ENCODE measurements at regions not wholly inside any gene's neighbourhood (a gene's known extent, or its start where the extent isn't known, plus 50 kb on each side); places are given as distances from the start of the nearest gene placed in this dataset.

GRCh38 chr15:29490747-29491471, 221.3 kb upstream of the NSMCE3 start:
- Mint-ChIP-seq H3K4me1 (ENCODE audit: low read depth in 2 of 2) (no peaks in the 10 kb centered on the region), H3K27me3 (no peaks in the 10 kb centered on the region), H3K27ac (no peak overlapping the region), H3K9me3 (no peaks in the 10 kb centered on the region), H3K4me3 (no peak overlapping the region), H3K36me3 (ENCODE audit: insufficient read depth) (no peaks in the 10 kb centered on the region)
- ATAC-seq (replicated peaks) (no peak), DNase-seq (no peak)

GRCh38 chr15:29480949-29481348, 211.3 kb upstream of the NSMCE3 start:
- Mint-ChIP-seq H3K27ac (no peak overlapping the region), H3K4me1 (ENCODE audit: low read depth in 2 of 2) (no peaks in the 10 kb centered on the region), H3K9me3 (no peaks in the 10 kb centered on the region), H3K4me3 (no peak overlapping the region), H3K36me3 (ENCODE audit: insufficient read depth) (no peaks in the 10 kb centered on the region), H3K27me3 (peaks cover 4 to 17% of the 10 kb centered on the region in 2 donors)
- ATAC-seq (replicated peaks) (no peak), DNase-seq (no peak)

- peaks cover 2 to 12% of the 10 kb centered on the region in 2 donors for H3K27me3 Mint-ChIP-seq
These were observed 210.7 kb upstream of the NSMCE3 start for GRCh38 chr15:29480278-29480677.

GRCh38 chr15:29477256-29477655, 207.6 kb upstream of the NSMCE3 start:
- ATAC-seq (replicated peaks) (no peak), DNase-seq (no peak)
- Mint-ChIP-seq H3K9me3 (no peaks in the 10 kb centered on the region), H3K4me1 (ENCODE audit: low read depth in 2 of 2) (no peaks in the 10 kb centered on the region), H3K27ac (no peak overlapping the region), H3K4me3 (no peak overlapping the region), H3K36me3 (ENCODE audit: insufficient read depth) (no peaks in the 10 kb centered on the region), H3K27me3 (peaks cover 0 to 10% of the 10 kb centered on the region in 2 donors)

More at GRCh38 chr15:29480278-29480677, 210.7 kb upstream of the NSMCE3 start:
- no peak overlapping the region for H3K4me3 Mint-ChIP-seq
- no peaks in the 10 kb centered on the region for H3K36me3 Mint-ChIP-seq (ENCODE audit: insufficient read depth)
- no peaks in the 10 kb centered on the region for H3K9me3 Mint-ChIP-seq
- no peak overlapping the region for H3K27ac Mint-ChIP-seq
- DNase-seq (no peak), ATAC-seq (replicated peaks) (no peak)
- no peaks in the 10 kb centered on the region for H3K4me1 Mint-ChIP-seq (ENCODE audit: low read depth in 2 of 2)

- no peaks in the 10 kb centered on the region for H3K36me3 Mint-ChIP-seq (ENCODE audit: insufficient read depth)
- no peaks in the 10 kb centered on the region for H3K4me1 Mint-ChIP-seq (ENCODE audit: low read depth in 2 of 2)
- no peak for DNase-seq
- H3K27me3 Mint-ChIP-seq, result peaks cover 0 to 10% of the 10 kb centered on the region in 2 donors
- ATAC-seq (replicated peaks), result no peak
- H3K9me3 Mint-ChIP-seq, result no peaks in the 10 kb centered on the region
- no peak overlapping the region for H3K4me3 Mint-ChIP-seq
- H3K27ac Mint-ChIP-seq, result no peak overlapping the region
These were observed 207.0 kb upstream of the NSMCE3 start for GRCh38 chr15:29476503-29477080.

GRCh38 chr15:29475096-29475495, 205.5 kb upstream of the NSMCE3 start:
- Mint-ChIP-seq H3K9me3 (no peaks in the 10 kb centered on the region), H3K27me3 (peaks cover 0 to 2% of the 10 kb centered on the region in 2 donors)
- no peak for ATAC-seq (replicated peaks)

GRCh38 chr15:29473621-29474105, 204.0 kb upstream of the NSMCE3 start:
- Mint-ChIP-seq H3K4me3 (no peak overlapping the region), H3K9me3 (no peaks in the 10 kb centered on the region), H3K27ac (no peak overlapping the region), H3K4me1 (ENCODE audit: low read depth in 2 of 2) (no peaks in the 10 kb centered on the region), H3K27me3 (no peaks in the 10 kb centered on the region), H3K36me3 (ENCODE audit: insufficient read depth) (no peaks in the 10 kb centered on the region)
- ATAC-seq (replicated peaks) (no peak), DNase-seq (no peak)

More at GRCh38 chr15:29475096-29475495, 205.5 kb upstream of the NSMCE3 start:
- Mint-ChIP-seq H3K4me3 (no peak overlapping the region), H3K4me1 (ENCODE audit: low read depth in 2 of 2) (no peaks in the 10 kb centered on the region), H3K36me3 (ENCODE audit: insufficient read depth) (no peaks in the 10 kb centered on the region), H3K27ac (no peak overlapping the region)
- no peak for DNase-seq

- H3K4me1 Mint-ChIP-seq (ENCODE audit: low read depth in 2 of 2), result no peaks in the 10 kb centered on the region
- DNase-seq, result no peak
- H3K4me3 Mint-ChIP-seq, result no peak overlapping the region
- no peaks in the 10 kb centered on the region for H3K36me3 Mint-ChIP-seq (ENCODE audit: insufficient read depth)
- no peaks in the 10 kb centered on the region for H3K27me3 Mint-ChIP-seq
- H3K27ac Mint-ChIP-seq, result no peak overlapping the region
- ATAC-seq (replicated peaks), result no peak
- H3K9me3 Mint-ChIP-seq, result no peaks in the 10 kb centered on the region
These were observed 203.4 kb upstream of the NSMCE3 start for GRCh38 chr15:29472901-29473445.

GRCh38 chr15:29471757-29472156, 202.1 kb upstream of the NSMCE3 start:
- DNase-seq (no peak), ATAC-seq (replicated peaks) (no peak)
- H3K9me3 Mint-ChIP-seq, result no peaks in the 10 kb centered on the region
- H3K36me3 Mint-ChIP-seq (ENCODE audit: insufficient read depth), result no peaks in the 10 kb centered on the region
- no peaks in the 10 kb centered on the region for H3K27me3 Mint-ChIP-seq
- H3K4me3 Mint-ChIP-seq, result no peak overlapping the region
- H3K27ac Mint-ChIP-seq, result no peak overlapping the region
- no peaks in the 10 kb centered on the region for H3K4me1 Mint-ChIP-seq (ENCODE audit: low read depth in 2 of 2)

GRCh38 chr15:29471306-29471705, 201.7 kb upstream of the NSMCE3 start:
- Mint-ChIP-seq H3K4me3 (no peak overlapping the region), H3K4me1 (ENCODE audit: low read depth in 2 of 2) (no peaks in the 10 kb centered on the region), H3K9me3 (no peaks in the 10 kb centered on the region), H3K27ac (no peak overlapping the region), H3K27me3 (no peaks in the 10 kb centered on the region), H3K36me3 (ENCODE audit: insufficient read depth) (no peaks in the 10 kb centered on the region)
- no peak for DNase-seq
- no peak for ATAC-seq (replicated peaks)

GRCh38 chr15:29470794-29471193, 201.2 kb upstream of the NSMCE3 start:
- H3K4me3 Mint-ChIP-seq, result no peak overlapping the region
- no peaks in the 10 kb centered on the region for H3K4me1 Mint-ChIP-seq (ENCODE audit: low read depth in 2 of 2)
- peaks cover 0 to 5% of the 10 kb centered on the region in 2 donors for H3K27me3 Mint-ChIP-seq
- ATAC-seq (replicated peaks) (no peak), DNase-seq (no peak)
- H3K27ac Mint-ChIP-seq, result no peak overlapping the region
- no peaks in the 10 kb centered on the region for H3K9me3 Mint-ChIP-seq
- no peaks in the 10 kb centered on the region for H3K36me3 Mint-ChIP-seq (ENCODE audit: insufficient read depth)

GRCh38 chr15:29470311-29470710, 200.7 kb upstream of the NSMCE3 start:
- no peak overlapping the region for H3K4me3 Mint-ChIP-seq
- no peaks in the 10 kb centered on the region for H3K9me3 Mint-ChIP-seq
- no peak for ATAC-seq (replicated peaks)
- H3K27ac Mint-ChIP-seq, result no peak overlapping the region
- H3K27me3 Mint-ChIP-seq, result peaks cover 0 to 6% of the 10 kb centered on the region in 2 donors
- H3K4me1 Mint-ChIP-seq (ENCODE audit: low read depth in 2 of 2), result no peaks in the 10 kb centered on the region
- DNase-seq, result no peak
- H3K36me3 Mint-ChIP-seq (ENCODE audit: insufficient read depth), result no peaks in the 10 kb centered on the region

- H3K9me3 Mint-ChIP-seq, result no peaks in the 10 kb centered on the region
- no peaks in the 10 kb centered on the region for H3K4me1 Mint-ChIP-seq (ENCODE audit: low read depth in 2 of 2)
- DNase-seq, result no peak
- H3K27me3 Mint-ChIP-seq, result peaks cover 0 to 6% of the 10 kb centered on the region in 2 donors
- H3K36me3 Mint-ChIP-seq (ENCODE audit: insufficient read depth), result no peaks in the 10 kb centered on the region
- no peak for ATAC-seq (replicated peaks)
- no peak overlapping the region for H3K4me3 Mint-ChIP-seq
- H3K27ac Mint-ChIP-seq, result no peak overlapping the region
These were observed 199.3 kb upstream of the NSMCE3 start for GRCh38 chr15:29468899-29469298.

GRCh38 chr15:29467091-29467490, 197.5 kb upstream of the NSMCE3 start:
- Mint-ChIP-seq H3K27ac (no peak overlapping the region), H3K27me3 (peaks cover 12 to 16% of the 10 kb centered on the region in 2 donors), H3K9me3 (no peaks in the 10 kb centered on the region), H3K4me1 (ENCODE audit: low read depth in 2 of 2) (no peaks in the 10 kb centered on the region), H3K36me3 (ENCODE audit: insufficient read depth) (no peaks in the 10 kb centered on the region), H3K4me3 (no peak overlapping the region)
- DNase-seq (no peak), ATAC-seq (replicated peaks) (no peak)
